ENCODE measurements at regions not wholly inside any gene's neighbourhood (a gene's known extent, or its start where the extent isn't known, plus 50 kb on each side); places are given as distances from the start of the nearest gene placed in this dataset.
"Not testable (repeated sequence)": the region's sequence is repeated elsewhere in the genome, so short reads cannot be mapped to it uniquely, and the experiment has no call there.

DNA sequence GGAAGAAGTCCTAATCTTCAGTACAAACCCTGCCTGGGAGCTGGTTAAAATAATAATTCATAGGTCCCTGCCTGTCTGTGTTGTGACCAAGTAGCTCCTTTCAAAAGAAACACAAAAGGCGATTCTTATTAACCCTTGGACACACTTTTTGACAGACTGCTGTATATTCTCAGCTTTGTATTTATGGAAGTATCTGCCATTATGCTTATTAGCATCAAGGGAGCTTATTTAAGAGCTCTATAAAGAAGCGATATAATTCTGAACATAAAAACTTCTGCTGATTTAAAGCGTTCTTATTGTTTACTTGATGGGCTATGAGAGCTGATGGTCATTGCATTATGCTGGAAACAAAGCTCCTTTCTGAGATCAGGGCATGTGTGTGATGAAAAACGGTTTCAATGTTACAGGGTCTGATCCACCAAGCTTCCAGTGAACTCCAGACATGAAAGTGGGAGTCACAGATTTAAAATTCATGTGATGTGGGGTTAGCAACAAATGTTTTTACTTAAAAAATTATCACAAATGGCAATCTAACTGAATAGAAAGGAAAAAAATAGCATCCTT is 181.8 kb upstream of the PDE10A start:
- DNase-seq (ENCODE audit: low read depth), result no peak

DNA sequence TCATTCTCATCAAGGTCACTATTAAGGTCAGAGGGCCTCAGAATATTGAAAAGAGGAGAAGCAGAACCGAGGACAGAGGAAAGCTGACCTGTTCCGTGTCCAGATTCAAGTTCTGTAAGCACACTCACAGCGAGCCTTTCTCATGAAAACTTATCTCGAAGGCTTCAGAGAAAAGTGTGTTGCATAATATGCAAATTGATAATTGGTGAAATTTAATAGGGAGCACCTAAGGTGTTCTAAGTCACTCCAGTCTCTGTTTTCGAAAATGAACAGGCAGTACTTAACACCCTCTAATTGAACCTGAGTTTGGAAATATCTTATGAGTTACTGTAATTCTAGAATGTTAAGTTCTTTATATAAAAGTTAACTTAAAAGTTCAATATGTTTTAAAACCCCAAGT is 181.2 kb upstream of the PDE10A start:
- no peak for DNase-seq (ENCODE audit: low read depth)

DNA sequence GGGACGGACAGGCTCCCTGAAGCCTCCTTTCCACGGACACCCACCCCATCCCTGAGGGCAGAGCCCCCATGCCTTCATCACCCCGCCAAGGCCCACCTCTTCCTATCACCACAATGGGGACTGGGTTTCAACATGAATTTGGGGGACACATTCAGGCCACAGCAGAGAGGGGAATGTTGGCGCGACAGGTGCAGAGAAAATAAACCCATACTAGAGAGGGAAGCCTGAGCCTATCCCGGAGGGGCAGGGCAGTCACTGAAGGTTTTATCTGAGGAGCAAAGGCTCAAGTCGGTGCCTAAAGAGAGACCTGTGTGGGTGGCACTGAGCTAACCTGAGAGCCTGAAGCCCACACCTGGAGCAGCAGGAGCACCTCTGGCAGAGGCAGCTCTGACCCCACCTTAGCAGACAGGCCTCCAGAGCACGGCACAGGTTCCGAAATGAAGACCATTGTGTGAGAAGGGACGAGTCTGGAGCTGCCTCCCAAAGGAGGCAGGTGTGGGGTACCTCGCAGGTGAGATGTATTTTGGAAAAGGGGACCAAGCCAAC is 180.6 kb upstream of the PDE10A start:
- DNase-seq (ENCODE audit: low read depth), result no peak

DNA sequence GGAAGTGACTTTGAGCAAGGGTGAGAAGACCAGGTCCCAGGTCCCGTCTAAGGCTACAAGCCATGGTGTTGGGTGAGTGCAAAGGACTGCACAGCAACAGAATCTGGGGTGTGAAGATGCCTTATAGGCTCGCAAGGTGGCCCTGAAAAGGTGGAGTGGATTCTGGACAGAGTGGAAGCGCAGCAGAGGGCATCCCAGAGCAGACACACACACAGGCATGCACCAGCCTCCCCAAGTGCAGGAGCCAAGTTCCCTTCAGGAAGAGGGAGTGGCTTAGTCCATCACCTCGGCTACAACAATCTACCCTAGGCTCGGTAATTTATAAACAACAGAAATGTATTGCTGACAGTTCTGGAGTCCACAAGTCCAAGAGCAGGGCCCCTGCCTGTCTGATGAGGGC is 180.1 kb upstream of the PDE10A start:
- no peak for DNase-seq (ENCODE audit: low read depth)

DNA sequence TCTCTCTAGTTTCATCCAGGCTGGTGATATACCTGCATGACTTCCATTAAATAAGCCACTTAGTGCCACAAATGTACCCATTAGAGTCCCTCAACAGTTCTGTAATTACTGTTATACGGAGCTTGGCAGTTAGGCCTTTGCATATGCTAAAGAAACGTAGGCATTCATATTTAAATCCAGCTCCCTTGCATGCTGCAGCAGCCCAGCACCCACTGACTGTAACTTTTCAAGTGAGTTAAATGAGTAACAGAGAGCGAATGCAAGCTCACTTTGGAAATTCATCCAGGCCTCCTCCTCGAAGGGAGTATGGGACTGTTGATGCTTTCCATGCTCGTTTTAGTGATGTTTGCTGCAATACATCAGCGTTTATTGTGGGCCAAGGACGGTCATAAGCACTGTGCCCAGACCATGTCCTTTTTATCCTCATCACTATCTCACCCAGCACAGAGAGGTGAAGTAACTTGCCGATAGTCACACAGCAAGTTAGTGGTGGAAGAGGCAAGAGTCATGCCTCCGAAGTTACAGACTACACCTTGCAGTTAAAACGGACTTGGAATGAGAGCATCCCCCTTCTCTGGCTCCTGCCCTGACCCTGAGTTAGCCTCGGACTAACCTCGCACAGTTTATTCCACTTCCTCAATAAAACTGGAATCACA is 179.4 kb upstream of the PDE10A start:
- DNase-seq (ENCODE audit: low read depth), result no peak

DNA sequence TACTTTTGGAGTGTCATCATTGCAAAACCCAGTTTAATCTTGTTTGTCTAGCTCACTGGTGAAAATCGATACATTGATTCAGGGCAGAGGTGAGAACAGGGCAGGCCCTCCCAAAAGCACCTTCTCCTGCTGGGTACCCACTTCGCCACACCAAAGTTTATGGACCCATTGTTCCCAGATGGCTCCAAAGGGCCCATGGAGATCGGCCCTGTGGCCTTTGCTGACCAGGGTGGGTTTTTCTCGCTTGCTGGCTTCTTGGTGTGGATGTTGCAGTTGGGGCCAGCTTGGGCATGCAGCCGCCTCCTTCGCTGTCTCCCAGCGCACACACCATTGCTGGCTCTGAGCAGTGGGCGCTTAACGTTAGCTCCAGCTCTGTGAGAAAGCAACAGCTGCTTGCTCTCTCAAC is 178.1 kb upstream of the PDE10A start:
- no peak for DNase-seq (ENCODE audit: low read depth)

DNA sequence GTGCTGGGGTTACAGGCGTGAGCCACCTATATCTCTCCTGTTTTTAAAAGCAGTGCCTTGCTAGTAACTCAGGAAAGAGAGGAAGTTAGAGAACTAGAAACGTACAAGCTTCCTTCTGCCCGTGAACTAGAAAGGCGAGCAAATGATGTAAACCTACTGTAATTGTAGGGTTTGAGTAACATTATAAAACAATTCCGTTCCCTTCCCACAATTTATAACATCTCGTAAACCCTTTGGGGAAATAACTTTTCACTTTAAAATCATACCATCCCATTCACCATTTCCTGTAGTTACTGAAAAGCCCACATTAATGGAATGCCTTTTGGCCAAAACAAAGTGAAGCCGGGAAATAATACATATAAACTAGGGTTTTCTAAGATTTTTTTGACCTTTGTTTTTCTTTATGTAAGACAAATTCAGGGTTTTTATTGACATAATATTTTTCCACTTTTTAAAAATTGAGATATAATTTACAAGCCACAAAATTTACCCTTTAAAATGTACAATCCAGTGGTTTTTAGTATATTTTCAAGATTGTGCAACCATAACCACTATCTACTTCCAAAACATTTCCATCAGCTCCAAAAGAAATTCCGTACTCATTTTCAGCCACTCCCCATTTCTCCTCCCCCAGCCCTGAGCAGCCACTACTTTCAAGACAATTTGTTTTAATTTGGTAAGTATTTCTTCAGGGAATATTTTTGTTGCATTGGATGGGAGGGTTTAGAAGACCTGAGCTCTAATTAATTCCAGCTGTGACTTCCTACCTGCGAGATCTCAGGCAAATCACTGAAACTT is 175.1 kb upstream of the PDE10A start:
- no peak for DNase-seq (ENCODE audit: low read depth)

DNA sequence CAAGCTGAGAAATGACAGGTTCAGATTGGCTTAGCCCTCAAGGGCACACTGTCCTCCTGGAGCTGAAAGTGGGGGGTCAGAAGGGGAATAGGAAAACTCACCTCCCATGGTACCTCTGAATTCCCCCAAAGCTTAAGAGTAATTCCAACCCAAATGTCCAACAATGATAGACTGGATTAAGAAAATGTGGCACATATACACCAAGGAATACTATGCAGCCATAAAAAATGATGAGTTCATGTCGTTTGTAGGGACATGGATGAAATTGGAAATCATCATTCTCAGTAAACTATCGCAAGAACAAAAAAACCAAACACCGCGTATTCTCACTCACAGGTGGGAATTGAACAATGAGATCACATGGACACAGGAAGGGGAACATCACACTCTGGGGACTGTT is 173.6 kb upstream of the PDE10A start:
- not testable (repeated sequence) for DNase-seq (ENCODE audit: low read depth)

DNA sequence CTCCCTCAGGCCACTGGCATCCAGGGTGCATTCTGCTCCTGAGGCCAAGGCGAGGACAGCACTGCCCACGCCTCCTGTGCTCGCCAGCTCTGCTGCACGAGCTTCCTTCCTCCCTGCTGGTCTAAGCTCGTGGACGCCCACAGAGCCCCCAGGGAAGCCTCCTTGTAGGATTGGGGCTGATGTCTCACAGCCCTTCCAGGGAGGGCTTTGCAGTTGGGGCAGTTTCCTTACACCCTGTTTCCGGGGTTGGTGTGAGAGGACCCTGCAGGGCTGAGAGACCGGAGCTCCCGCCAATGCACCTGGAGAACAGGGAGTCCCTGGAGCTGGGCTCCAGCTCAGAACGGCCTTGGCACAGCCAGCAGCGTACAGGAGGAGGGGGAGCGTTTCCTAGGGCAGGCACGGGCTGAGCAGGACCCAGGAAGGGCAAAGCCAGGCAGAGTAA is 172.4 kb upstream of the PDE10A start:
- DNase-seq (ENCODE audit: low read depth), result no peak

DNA sequence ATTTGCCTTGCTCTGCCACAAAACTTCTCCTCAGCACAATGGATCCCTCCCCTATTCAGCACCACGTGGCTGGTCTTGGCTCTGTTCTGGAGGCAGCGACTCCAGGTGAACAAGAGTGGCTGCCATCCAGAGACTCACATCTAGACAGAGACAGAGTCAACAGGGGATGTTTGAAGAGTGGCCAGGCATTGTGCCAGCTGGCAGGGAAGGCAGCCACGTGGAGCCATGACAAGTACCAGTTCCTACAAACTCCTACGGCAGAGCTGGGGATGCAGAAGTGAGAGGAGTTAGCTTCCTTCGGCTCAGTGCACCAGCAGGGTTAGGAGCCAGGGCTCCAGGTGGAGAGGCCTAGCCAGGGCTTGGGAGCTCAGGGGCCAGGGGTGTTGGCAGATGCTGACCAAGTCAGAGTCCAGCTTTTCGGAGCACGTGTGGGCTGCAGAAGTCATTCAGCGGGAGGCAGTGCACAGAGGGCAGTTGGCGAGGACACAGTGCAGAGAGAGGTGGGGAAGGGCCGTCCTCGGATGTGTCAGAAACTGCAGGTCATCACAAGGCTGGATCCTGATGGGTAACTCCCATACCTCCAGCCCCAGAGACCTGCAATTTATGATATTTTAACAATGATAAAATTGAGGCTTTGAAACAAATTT is 171.7 kb upstream of the PDE10A start:
- DNase-seq (ENCODE audit: low read depth), result no peak

DNA sequence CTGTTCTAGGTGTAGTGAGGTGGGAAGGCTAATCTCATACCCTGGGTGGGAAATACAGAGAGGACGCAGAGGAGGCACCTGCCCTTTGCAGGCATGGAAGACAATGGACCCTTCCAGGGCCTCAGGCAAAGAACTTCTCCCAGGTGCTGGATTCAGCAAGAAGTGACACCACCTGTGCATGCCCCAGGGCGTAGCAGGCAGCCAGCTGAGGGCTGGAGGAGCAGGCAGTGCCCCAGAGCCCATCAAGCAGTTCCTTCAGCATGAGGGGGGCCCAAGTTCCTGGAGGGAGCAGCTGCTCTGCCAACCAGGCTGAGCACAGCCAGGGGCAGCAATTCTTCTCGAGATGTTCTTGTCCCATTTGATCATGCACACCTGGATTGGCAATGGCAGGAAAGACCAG is 170.3 kb upstream of the PDE10A start:
- no peak for DNase-seq (ENCODE audit: low read depth)

DNA sequence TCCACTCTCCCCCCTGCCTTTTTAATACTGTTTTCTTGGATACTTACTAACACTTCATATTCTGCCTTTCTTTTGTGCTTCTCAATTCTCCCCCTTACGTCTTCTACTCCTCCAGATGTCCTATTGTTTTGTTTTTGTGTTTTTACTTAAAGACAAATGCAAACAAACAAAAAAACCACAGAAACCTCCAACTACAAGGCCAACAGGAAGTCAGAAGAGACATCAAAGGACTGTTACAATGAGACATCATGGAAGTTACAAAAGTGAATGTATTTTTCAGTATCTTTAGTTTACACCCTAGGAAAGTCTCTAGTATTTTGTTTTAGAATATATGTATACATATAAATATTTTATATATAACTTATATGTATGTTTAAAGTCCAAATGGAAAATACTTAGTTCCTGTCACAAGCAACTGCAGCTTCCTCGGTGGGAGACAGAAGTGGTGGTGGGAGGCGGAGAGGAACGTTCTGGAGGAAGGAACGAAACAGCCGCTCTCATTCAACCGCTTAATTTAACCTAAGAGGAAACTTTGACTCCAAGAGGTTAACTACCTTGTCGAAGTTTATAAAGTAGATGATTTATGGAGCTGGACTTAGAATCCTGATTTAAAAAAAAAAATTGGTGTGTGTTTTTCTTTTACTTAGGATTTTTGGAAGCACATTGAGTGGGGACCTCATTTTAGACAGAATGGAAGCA is 168.9 kb upstream of the PDE10A start:
- no peak for DNase-seq (ENCODE audit: low read depth)

DNA sequence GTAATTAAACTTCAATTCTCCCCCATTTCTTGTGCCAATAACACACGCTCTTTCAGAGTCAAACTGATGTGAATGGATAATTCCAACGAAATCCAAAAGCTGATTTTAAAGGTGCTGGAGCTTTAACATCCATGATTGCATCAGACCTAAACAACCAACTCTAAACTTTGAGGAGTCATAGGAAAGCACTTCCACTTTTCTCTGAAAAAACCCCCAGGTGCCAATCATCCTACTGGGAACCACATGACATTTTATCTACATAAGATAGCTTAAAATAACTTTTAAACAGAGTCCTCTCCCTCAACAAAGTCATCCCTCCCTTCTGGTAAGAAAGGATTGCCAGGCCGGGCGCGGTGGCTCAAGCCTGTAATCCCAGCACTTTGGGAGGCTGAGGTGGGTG is 167.7 kb upstream of the PDE10A start:
- DNase-seq (ENCODE audit: low read depth), result no peak

DNA sequence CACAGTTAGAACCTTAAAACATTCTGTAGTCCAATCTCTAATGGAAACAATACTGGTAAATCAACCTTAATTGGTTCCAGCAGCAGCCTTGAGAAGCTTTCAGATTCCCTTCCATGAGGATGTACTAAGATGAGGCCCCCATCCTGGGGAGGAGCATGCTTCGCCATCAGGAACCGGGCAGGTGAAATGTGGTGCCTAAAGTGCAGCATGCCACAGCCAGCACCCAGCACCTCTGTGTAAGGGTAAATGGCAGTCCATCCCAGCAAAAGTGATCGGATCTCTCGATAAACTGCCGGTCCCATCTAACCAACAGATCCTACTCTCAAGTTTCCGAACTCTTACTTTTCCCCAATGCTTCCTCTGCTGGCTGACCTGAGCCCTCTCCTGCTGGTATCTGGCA is 166.3 kb upstream of the PDE10A start:
- DNase-seq (ENCODE audit: low read depth), result no peak

DNA sequence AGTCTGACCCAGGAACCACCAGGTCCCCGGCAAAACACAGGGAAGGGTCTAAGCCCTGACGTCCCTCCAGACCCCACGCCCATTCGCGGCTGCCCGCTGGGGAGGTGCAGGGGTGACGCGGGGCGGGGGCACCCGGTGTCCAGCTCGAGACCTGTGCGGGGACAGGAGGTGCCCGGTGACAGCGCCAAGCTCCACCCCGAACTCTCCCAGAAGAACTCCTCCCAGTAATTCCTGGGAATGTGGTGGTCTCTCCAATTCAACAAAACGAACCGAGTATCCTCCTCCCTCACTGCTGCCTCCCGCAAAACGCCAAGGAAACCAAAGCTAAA is 164.1 kb upstream of the PDE10A start:
- no peak for DNase-seq (ENCODE audit: low read depth)

DNA sequence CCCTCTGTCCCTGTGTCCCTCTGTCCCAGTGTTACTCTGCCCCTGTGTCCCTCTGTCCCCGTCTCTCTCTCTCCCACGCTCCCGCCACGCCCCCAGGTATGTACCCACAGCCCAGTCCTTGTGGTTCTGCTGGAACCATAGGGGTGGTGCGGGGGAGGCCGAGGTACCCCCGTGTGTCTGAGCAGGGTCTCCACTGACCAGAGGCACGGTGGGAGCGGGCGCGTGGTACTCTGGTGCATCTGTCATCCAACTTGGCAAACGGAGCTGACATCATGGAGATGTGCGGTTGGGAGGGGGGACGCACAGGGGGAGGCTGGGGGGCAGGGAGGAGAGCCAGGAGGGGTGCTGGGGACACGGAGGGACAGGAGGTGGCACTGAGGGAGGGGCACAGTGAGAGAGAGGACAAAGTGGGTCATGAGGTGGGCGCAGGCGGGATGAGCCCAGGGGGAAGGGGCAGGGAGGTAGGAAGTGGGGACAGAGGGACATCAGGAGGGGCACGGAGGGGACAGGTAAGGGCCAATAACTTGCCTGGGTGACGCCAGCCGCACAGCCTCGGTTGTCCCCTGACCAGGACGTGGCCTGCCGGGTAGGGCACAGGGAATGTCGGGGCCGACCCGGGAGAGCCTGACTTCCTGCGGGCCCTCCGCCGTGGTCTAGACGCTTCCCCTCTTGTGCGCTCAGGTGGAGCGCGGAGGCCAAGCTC is 163.6 kb upstream of the PDE10A start:
- DNase-seq (ENCODE audit: low read depth), result no peak

DNA sequence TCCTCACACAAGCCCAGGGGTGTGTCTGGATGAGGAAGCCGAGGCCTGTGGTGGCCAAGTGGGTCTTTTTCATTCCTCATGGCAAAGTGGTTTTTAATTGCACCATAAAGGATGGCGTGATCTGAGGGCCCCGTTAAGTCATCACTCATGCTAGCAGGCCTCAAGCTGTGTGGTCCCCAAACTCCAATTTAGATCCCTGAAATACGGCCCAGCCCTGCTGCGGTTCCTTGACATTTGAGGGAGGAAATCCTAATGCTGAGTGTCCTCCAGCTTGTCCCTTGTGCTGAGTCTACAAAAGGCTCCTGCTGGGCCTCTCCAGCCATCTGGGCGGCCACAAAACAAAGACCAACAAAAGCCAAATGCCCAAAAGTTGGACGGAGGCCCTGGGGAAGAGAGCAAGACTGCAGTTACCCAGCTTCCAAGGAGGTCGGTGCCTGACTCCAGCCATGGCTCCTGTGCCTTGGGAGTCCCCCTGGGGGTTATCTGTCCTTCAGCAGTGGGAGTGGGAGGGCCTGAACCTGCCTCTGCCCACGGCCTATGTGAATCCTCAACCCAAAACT is 162.3 kb upstream of the PDE10A start:
- no peak for DNase-seq (ENCODE audit: low read depth)

DNA sequence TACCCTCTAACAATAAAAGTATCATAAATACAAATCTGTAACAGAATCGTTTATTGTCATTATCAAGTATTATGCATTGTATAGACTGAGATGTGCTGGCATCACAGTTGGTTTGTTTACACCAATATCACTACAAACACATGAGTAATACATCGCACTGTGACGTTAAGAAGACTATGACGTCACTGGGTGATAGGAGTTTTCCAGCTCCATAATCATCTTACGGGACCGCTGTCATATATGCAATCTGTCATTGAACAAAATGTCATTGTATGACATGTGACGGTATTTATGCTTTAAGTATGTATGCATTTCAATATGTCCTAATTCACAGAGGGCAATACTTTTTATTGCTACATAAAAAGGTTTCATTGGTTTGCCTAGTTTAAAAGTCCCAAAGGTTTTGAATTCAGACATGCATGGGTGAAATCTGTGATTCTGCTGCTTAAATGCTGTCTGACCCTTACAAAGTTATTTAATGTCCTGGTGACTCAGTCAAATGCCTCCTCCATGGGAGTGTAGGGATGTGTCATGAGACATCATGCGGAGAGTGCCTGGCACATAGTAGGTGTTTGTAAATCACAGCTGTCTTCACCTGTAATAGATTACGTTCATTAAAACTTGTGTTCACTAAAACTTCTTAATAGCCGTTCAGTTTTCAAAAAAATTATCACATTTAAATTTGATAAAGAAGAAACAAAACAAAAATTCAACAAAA is 160.7 kb upstream of the PDE10A start:
- no peak for DNase-seq (ENCODE audit: low read depth)

DNA sequence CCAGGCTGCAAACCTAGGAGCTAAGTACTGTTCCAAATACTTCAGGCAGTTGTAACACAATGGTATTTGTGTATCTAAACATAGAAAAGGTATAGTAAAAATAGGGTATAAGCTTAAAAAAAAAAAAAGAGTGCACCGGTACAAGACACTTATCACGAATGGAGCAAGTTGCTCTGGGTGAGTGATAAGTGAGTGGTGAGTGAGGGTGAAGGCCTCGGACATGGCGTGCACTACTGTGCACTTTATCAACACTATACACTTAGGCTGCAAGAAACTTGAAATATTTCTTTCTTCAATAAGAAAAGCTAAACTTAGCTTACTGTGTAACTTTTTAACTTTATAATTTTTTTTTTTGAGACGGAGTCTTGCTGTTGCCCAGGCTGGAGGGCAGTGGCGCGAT is 159.5 kb upstream of the PDE10A start:
- no peak for DNase-seq (ENCODE audit: low read depth)

DNA sequence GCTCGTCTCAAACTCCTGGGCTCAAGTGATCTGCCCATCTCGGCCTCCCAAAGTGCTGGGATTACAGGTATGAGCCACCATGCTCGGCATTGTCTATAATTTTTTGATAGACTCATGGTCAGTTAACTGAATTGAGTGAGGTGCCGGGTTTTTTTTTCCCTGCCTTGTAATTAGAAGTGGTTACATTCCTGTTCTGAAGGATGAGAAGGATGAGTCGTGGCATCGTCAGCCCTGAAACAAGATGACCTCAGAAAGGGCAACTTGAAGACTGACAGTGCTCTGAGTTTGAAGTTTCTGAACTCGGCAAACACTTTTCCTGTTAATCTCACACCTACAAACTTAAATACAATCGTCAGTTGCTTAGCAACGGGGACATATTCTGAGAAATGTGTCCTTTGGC is 158.7 kb upstream of the PDE10A start:
- DNase-seq (ENCODE audit: low read depth), result no peak

DNA sequence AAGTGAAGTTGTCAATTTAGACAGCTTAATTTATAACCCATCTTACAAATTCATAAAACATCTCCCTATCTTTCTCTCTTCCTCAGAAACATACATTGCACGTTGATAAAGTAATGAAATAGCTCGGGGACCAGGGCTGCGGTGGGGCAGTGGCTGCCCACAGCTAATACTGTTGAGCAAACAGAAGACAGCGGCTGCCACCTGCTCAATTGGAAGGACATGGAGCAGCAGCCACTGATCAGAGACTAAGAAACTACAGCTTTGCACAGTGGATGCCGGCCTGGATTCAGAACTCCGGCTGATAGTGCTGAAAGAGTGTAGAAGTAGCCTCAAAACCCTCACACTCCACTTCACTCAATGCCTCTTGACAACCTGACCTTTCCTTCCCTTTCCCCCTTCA is 157.9 kb upstream of the PDE10A start:
- DNase-seq (ENCODE audit: low read depth), result no peak

Data from T follicular helper cell (primary cell).